ENCODE measurements at regions not wholly inside any gene's neighbourhood (a gene's known extent, or its start where the extent isn't known, plus 50 kb on each side); places are given as distances from the start of the nearest gene placed in this dataset.

DNA sequence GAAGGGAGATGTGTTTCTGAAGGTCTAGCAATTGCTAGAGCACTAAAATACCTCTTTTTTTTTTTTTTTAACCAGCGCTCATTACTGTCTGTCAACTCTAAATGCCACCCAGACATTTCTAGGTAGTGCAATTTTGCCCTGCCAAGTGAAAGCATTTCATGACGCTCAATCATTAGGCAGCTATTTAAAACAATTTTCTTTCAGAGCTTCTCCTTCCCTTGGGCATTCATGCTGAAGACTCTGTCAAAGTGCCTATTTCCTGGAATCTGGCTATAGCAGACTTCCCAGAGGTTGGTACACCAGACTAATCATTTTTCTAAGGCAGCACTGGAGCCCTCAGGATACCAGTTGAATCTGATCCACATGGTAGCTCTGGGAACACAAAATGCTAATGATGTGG, 97.0 kb upstream of the ANKRD55 start:
- TF ChIP-seq CTCF (IDR thresholded peaks at IDR 0.05 in 4 of 5, conservative IDR thresholded peaks at IDR 0.05 in 1 of 5): no peak
- TF ChIP-seq POLR2A (IDR thresholded peaks at IDR 0.05): no peak

All from gastrocnemius medialis (tissue), 4 donors.